HG02678 (cell line): ENCODE measurements at regions not wholly inside any gene's neighbourhood (a gene's known extent, or its start where the extent isn't known, plus 50 kb on each side); places are given as distances from the start of the nearest gene placed in this dataset.

ENCODE experiments used
- ATAC-seq: cut with Tn5 transposase; IDR thresholded peaks from one replicate; pipeline ENCODE4 v1.9.1; 2021; ENCODE audit warnings: mild to moderate bottlenecking, moderate library complexity; ENCODE audit not compliant: unreplicated experiment

DNA sequence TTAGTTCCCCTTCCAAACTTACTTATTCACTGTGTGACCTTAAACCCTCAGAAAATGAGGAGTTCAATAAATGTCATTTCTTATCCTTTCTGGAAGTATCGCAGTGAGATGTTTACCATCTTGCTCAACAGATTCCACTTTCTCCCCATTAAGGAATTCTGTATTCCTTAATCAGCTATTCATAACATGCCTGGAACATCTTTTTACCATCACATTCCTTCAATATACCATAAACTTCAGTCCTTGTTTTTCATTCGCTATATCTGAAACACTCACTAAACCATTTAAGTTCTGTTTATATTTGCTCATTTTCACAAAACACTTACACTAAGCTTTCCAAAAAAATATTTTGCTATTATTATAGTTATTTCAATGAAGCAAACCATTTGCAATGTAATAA, 1158.6 kb downstream of the CDH12 start:
- no peak for ATAC-seq

DNA sequence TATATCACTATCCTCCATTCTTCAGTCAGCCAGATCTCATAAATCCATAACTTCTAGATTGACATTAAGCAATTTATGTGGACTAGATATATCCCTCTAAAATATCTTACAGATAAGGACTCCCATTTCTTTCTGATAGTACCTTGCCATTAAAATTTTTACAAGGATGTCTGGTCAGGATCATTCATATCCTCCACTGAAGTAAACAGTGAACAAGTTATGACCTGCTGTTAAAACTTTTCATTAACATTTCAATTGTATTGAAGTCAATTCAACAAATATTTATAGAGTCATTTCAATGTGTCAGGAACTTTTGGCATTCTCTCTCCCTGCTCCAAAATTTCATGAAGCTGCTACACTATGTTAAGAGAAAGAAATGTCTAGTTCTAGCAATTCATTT, 1159.6 kb downstream of the CDH12 start:
- ATAC-seq, result no peak

DNA sequence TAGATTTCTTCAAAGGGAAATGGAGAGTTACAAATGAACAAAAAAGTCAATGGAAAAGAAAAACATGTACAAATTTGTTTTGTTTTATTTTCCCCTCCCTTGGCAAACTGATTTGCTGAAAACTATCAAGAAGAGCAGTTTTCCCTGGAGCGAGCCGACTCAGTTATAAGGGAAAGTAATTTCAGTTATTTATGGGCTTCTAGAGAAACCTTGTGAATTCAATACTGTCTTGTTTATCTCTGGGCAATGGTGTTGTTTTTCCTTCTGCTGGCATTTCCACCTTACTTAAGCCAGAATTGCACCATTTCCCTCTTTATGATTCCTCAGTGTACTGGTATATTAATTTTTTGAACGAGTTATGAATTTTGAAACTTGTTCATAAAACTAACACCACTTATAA, 1163.6 kb downstream of the CDH12 start:
- no peak for ATAC-seq

DNA sequence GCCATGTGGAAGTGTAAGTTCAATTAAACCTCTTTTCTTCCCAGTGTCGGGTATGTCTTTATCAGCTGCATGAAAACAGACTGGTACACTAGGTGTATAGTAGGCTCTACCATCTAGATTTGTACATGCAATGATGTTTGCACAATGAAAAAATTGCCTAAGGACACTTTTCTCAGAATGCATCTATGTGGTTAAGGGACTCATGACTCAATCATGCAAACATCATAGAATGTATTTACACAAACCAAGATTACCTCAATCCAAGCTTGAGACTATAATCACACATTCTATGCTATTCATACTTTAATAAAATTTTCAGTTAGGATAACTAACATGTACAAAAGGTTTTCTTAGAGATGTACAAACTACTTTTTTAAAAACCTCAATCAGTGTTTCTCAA, 1164.5 kb downstream of the CDH12 start:
- ATAC-seq, result no peak

DNA sequence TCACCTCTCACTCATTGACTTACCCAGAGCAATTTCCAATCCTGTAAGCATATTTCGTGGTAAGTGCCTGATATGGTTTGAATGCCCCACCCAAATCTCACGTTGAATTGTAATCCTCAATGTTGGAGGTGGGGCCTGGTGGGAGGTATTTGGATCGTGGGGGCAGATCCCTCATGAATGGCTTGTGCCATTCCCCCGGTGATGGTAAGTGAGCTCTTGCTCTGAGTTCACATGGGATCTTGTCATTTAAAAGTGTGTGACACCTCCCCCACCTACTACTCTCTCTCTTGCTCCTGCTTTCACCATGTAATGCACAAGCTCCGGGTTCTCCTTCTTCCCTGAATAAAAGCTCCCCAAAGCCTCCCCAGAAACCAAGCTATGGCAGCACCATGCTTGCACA, 1165.5 kb downstream of the CDH12 start:
- no peak for ATAC-seq

DNA sequence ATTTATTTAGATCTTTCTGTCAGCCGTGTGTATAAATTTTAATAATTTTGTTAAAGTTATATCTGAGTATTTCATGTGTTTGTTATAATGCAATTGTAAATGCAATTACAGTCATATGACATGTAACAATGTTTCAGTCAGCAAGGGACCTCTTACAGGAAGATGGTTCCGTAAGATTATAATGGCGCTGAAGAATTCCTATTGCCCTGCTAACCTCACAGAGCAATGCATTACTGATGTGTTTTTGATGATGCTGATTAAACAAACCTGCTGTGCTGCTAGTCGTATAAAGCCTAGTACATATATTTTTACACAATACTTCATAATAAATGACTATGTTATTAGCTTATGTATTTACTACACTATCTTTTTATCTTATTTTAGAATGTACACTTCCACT, 1166.4 kb downstream of the CDH12 start:
- no peak for ATAC-seq

DNA sequence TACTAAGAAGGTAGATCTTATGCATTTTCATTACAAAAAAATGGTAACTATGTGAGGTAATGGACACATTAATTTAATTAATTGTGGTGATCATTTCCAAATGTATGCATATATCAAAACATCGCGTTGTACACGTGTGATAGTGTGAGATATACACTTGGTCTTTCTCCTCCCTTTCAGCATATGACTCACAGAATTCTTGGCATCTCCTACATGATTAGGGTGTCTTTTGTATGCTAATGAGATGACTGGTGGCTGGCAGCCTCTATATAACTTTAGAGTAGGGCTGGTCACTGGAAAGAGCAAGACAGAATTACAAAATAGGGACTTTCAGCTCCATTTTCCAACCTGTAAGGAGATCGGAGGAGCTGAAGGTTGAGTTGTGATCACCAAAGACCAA, 1167.6 kb downstream of the CDH12 start:
- ATAC-seq, result no peak

DNA sequence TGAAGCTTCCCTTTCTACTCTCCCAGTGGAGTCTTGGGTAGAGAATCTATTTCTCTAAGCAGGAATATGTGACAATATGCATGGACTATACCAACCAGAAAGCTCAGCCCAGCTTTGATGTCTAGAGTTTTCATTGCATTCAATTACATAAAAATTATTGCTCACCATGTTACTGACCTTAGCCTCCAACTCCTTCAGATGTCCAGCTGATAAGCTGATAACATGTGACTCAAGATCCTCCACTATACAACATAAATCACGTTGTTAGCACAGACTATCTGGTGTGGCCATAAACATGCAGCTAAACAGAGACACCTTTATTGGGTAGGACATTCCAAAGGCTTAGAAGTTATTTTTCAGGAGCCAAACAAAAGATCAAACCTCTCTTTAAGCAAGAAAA, 1168.2 kb downstream of the CDH12 start:
- no peak for ATAC-seq

DNA sequence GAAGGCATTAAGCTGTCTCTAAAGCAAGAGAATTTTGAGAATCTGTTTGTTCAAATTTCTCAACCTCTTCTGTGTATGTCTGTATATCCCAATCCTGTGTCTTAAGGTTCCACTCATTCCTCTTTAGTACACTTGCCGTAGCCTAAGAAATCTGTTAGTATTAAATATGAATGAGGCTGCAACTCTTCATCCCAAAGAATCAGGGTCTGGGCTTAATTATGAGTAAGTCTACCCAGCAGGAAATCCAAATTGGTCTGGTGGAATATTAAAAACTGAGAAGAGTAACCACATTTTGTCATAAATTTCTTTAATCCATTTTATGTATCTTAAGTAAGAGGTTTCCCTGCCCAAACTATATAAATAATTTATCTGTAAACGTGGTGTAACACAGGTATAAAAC, 1171.2 kb downstream of the CDH12 start:
- no peak for ATAC-seq

DNA sequence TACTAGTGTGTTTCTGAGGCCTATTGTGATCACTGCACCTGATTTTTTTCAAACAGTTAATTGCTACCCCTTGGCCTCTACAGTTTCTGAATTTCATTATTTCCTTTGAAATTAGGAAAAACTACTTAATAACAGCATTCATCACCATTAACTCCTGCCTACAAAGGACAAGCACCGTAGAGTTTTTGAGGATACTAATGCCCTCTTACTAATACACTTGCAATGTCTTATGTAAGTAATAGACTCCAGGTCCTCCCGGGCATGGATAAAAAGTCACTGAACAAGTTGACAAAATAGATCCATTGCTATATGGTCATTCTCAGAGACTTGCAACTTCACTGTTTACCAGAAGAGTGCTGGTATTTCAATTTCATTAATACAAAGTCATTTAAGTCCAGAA, 1172.5 kb downstream of the CDH12 start:
- ATAC-seq, result no peak

DNA sequence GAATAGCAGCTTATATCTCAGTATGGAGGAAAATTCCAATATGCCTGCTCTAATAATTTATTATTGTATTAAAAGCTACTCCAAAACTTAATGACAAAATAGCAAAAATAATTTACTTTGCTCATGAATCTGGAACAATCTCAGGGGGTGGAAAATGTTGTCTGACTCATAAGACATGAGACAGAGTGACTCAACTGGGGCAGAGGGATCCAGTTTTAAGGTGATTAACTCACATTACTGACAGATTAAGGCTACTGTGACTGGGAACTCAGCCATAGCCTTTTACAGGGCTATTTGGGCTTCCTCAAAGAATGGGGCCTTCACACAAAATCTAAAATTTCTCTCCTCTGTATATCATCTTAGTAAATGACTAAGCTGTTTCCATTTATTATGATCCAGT, 1172.9 kb downstream of the CDH12 start:
- ATAC-seq, result no peak

DNA sequence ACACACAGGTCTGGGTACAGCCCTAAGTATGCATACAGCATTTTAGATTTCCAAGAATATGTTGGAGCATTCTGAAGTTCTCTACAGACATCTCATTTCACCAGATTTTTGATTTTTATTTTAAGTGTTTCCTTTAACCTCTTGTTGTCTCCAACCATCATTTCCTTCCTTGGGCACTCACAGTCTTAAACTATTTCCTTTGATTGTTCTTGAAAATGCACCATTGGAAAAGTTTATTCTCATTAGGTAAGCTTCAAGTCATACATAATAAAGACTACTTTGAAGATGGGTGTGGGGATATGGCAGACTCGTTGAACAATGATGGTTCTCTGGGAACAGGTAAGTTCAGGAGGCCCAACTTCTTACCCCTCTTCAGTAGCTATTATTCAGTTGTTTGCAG, 1174.6 kb downstream of the CDH12 start:
- ATAC-seq, result no peak

DNA sequence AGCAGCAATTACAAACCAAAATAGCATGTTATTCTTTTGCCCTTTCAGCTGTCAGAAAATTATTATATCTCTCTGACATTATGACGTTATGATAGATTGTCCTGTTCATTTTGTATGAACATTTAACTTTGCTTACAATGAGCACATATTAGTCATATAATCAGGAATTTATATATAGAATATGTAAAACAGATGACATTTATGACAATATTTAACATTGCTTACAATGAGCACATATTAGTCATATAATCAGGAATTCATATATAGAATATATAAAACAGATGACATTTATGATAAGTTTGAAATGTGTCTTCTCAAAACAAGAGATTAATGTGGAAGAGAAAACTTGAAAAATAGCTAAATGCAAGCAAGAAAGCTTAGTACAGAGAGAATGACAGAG, 1180.2 kb downstream of the CDH12 start:
- no peak for ATAC-seq

DNA sequence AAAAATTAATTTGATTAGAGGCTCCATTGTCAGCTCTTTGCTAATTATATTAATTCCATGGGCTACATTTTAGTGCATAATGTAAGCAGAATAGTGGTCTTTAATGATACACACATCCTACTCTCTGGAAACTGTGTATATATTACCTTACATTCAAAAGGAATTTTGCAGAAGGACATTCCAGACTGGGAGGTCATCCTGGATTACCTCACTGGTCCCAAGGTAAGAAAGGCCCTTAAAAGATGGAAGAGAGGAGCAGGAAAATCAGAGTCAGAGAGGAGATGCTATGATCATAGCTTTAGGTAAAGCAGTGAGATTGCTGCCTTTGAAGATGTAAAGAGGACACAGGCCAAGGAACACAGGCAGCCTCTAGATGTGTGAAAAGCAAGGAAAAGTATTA, 1180.8 kb downstream of the CDH12 start:
- ATAC-seq, result no peak

DNA sequence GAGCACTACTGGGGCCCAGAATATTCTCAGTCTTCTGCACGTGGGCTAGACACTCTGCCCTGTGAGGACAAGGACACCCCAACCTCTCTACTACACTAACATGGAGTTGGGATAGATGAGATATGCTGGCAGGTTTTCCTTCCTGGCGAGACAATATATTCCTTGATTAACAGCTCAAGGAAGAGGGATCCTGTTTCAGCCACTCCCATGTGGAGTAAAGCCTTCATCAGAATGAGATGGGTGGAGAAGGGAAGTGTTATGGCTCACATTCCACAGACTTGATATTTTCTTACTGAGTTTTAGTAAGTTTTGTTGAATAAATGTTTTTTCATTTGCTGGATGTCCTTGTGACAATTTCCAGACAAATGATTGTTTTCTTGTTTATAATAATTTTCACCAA, 1187.6 kb downstream of the CDH12 start:
- ATAC-seq, result no peak

DNA sequence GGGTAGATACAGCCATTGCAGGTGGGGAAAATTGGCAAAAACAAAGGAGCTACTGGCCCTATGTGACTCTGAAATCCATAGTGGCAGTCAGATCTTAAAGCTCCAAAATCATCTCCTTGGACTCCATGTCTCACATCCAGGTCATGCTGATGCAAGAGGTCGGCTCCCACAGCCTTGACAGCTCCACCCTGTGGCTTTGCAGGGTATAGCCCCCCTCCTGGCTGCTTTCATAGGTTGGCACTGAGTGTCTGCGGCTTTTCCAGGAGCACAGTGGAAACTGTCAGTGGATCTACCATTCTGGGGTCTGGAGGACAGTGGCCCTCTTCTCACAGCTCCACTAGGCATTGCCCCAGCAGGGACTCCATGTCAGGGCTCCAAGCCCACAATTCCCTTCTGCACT, 1190.1 kb downstream of the CDH12 start:
- ATAC-seq, result no peak

DNA sequence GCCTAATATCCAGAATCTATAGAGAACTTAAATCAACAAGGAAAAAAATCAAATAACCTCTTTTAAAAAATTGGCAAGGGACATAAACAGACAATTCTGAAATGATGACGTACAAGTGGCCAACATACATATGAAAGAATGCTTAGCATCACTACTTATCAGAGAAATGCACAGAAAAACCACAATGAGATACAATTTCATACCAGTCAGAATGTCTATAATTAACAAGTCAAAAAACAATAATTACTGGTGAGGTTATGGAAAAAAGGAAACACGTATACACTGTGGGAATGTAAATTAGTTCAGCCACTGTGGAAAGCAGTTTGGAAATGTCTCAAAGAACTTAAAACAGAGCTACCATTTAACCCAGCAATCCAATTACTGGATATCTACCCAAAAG, 1192.0 kb downstream of the CDH12 start:
- ATAC-seq, result no peak

DNA sequence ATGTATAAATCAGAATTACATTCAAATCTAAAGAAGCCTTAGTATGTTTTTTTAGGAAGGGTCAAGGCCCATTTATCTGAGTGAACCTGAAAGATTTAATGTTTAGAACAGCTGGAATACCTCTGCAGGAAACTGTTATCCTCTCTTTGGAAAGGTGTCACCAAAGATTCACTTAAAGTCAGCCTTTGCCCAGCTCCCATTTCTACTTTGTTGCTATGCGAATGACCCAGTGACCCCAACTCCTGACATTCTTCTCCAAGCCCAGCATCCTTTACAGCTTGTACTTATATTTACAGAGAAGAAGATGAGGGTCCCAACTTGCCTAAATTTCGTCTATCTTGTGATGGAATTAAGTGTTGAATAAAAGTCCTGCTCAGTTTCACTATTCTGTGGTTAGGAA, 1198.6 kb downstream of the CDH12 start:
- ATAC-seq, result no peak

DNA sequence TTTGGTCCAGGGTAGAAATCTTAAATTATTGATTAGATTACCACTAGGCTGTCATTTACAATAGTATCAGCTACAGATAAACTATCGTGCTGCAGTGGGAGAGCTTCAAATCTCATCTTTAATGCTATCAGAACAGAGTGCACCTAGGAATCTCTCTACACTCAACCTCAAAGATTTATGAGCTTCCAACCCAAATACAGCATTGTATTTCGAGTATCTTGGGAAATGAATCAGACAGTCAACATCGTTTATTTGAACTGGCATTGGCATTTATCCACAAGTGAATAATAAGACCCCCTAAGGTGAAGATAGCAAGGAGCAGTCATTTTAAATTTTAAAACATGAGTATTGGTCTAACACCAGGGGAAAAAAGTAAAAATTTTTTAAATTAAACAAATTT, 1203.2 kb downstream of the CDH12 start:
- no peak for ATAC-seq

DNA sequence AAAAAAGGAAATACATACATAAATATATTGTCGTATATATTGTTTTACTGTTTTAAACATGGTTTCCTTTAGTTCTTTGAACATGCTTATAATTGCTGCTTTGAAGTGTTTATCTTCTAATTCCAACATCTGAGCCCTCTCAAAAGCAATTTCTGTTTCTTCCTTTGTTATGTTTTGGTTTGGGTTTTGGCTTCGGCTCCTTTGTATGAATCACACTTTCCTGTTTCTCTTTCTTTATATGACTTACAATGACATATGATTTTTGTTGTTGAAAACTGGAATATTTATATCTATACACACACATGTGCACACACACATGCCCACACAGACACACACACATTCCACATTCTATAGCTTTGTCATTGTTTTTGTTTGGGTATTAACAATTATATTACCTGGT, 1206.7 kb downstream of the CDH12 start:
- no peak for ATAC-seq

DNA sequence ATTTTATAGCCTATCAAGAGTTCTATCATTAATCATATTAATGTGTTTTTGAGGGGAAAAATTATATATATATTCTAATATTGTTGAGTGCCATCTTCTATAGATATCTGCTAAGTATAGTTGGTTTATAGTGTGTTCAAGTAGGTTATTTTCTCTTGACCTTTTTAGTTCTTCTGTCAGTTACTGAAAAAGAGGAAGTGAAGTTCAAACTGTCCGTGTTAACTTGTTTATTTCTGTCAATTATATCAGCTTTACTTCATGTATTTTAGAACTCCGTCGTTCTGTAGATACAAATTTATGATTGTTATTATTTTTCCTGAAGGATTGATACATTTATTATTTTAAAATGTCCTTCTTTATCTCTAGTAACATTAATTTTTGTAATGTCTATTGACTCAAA, 1209.1 kb downstream of the CDH12 start:
- ATAC-seq, result no peak

DNA sequence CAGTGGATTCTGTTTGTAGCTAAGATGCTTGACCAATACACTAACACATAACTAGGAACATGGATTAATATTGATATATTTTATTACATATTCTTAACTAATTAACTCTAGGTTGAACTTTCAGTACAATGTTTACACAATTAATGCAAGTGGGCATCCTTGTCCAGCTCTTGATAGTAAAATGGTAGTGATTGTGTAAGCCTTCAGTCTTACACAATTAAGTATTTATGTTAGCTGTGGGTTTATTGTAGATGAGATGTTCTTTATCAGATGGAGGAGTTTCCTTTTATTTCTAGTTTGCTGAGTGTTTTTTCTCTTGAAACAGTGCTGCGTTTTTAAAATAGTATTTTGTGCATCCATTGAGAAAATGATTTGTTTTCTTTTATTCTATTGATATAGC, 1210.8 kb downstream of the CDH12 start:
- no peak for ATAC-seq

DNA sequence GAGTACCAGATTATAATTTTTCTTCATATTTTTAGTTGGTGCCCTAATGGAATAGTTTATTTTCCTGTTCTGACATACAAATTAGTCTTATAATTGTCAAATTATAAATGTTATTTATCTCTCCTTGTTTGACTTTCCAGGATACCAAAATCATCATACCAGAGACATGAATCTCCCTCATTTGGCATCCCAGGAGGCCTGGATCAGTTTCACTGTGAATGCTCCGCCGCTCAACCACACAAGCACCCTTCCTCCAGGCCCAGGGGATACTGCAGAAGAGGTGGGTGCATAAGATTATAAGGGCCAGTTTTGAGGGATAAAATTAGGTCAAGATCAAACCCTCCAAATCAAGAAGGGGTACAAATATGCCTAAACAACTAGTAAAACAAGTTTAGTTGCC, 1229.3 kb downstream of the CDH12 start:
- ATAC-seq, result no peak

DNA sequence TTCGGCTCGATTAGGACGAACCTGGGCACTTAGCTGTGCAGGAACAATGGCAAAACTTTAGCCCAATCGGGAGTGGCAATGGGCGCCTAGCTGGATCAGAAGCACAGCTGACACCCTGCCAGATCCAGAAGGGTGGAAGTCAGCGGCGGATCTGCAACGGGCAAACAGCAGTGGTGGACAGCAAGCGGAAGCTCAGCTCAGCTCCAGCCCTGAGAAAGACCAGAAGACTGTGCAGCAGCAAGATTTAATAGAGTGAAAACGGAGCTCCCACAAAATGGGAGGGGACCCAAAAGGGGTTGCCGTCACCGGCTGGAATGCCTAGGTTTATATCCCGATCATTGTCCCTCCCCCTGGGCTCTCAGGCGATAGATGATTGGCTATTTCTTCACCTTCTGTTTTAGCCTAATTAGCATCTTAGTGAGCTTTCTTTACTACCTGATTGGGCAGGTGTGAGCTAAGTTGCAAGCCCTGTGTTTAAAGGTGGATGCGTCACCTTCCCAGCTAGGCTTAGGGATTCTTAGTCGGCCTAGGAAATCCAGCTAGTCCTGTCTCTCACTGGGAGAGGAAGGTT, 1237.9 kb downstream of the CDH12 start:
- ATAC-seq, result no peak
